ENCODE measurements at regions not wholly inside any gene's neighbourhood (a gene's known extent, or its start where the extent isn't known, plus 50 kb on each side); places are given as distances from the start of the nearest gene placed in this dataset.
"Not testable (repeated sequence)": the region's sequence is repeated elsewhere in the genome, so short reads cannot be mapped to it uniquely, and the experiment has no call there.

DNA sequence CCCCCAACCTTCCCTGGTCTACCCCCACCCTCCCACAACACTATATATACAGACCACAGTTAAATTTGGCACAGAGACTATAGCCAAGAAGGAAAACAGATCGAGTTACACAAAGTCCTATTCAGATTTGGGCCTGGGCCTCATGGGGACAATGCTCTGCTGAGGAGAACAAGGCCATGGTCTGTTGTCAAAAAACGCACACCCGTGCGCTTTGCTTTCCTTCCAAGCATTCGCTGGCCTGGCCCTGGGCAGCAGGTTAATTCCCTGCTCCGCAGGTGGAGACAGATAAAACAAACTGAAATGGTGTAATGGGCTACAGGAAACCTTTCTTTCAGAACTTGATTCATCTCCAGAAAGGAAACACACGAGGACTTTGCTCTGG lies 256.2 kb downstream of the BCL2L11 start:
- H4K20me1 ChIP-seq (ENCODE audit: control insufficient read depth, insufficient read depth, insufficient read length); H3K23ac ChIP-seq (ENCODE audit: insufficient read length, low read depth, low read length); H3K27me3 Mint-ChIP-seq (ENCODE audit: low read depth); H3K4me2 ChIP-seq (ENCODE audit: insufficient read depth, insufficient read length, low read length); H3K36me3 Mint-ChIP-seq (ENCODE audit: insufficient read depth in 1 of 3, low read depth in 3 of 3); H2BK5ac ChIP-seq (ENCODE audit: insufficient read length, low read length); H2BK12ac ChIP-seq (ENCODE audit: insufficient read length, low read depth, low read length); H3K56ac ChIP-seq (ENCODE audit: insufficient read length, low read depth, low read length); H2AFZ ChIP-seq (ENCODE audit: low read length); H3K4ac ChIP-seq (ENCODE audit: low read depth, low read length); H3K4me1 Mint-ChIP-seq; H4K8ac ChIP-seq (replicated peaks; ENCODE audit: insufficient read length, low read depth, low read length); H3K27ac ChIP-seq (ENCODE audit: insufficient read length, low read depth, low read length); H3K18ac ChIP-seq (ENCODE audit: insufficient read length, low read depth, low read length); H3K23me2 ChIP-seq (ENCODE audit: insufficient read length, low read depth, low read length, poor library complexity, severe bottlenecking); H4K91ac ChIP-seq (ENCODE audit: insufficient read length, low read depth, low read length); H4K5ac ChIP-seq (ENCODE audit: insufficient read length, low read depth, low read length); H2BK120ac ChIP-seq (ENCODE audit: low read depth, low read length, poor library complexity, severe bottlenecking); H3K79me1 ChIP-seq (ENCODE audit: insufficient read depth, low read depth, low read length, poor library complexity, severe bottlenecking); H3K79me2 ChIP-seq (ENCODE audit: insufficient read depth, low read length); H3K4me1 ChIP-seq (ENCODE audit: insufficient read depth, low read length); H3K9ac ChIP-seq (ENCODE audit: extremely low read depth, insufficient read length, low read length); H3K27ac Mint-ChIP-seq; H3K9me3 Mint-ChIP-seq; H2BK20ac ChIP-seq (ENCODE audit: low read depth, low read length, poor library complexity, severe bottlenecking); H3K27me3 ChIP-seq (ENCODE audit: insufficient read depth, low read length); H3T11ph ChIP-seq (ENCODE audit: low read length); H2BK15ac ChIP-seq (ENCODE audit: low read depth, low read length); H3K14ac ChIP-seq (ENCODE audit: insufficient read depth, low read length); H3K9me3 ChIP-seq (ENCODE audit: control insufficient read depth, low read depth, low read length); H3K4me3 Mint-ChIP-seq; DNase-seq; H2AK5ac ChIP-seq (ENCODE audit: insufficient read length, low read length): not testable (repeated sequence)
- no CpG with 5 or more reads among the region's 7 CpGs for WGBS (ENCODE audit: extremely low coverage, insufficient read length, low lambda C conversion rate)

DNA sequence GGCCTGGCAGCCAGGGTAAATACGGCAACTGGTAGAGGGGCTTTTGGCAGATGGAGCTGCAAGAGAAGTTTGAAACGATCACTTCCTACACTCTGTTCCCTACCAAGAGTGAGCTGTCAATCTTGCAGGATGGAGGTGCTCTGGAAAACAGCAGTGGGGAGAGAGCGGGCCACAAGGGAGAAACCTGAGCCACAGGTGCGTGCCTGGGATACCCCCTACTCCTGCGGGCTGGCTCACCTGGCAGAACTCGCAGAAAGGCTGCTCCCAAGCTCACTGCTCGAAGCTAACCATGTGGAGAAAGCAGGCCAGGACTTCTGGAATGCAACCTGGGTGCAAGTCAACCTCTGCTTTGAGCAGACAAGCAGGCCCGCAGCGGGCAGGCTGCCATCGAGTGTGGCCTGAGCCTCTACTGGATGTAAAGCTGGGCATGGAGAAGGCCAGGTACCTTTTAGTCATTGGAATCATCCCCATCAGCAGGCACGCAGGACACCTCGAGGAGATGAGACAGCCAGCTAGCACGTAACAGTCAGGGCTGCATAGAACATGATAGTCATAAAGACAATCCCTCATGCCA lies 256.8 kb downstream of the BCL2L11 start:
- H4K20me1 ChIP-seq (ENCODE audit: control insufficient read depth, insufficient read depth, insufficient read length); H3K9ac ChIP-seq (ENCODE audit: extremely low read depth, insufficient read length, low read length); H3K79me2 ChIP-seq (ENCODE audit: insufficient read depth, low read length); H4K91ac ChIP-seq (ENCODE audit: insufficient read length, low read depth, low read length); H3K4me1 Mint-ChIP-seq; H3K27ac Mint-ChIP-seq; H4K5ac ChIP-seq (ENCODE audit: insufficient read length, low read depth, low read length); H3K4me3 Mint-ChIP-seq; H3K4ac ChIP-seq (ENCODE audit: low read depth, low read length); H3K36me3 Mint-ChIP-seq (ENCODE audit: insufficient read depth in 1 of 3, low read depth in 3 of 3); H2BK20ac ChIP-seq (ENCODE audit: low read depth, low read length, poor library complexity, severe bottlenecking); H2AK5ac ChIP-seq (ENCODE audit: insufficient read length, low read length); H2BK5ac ChIP-seq (ENCODE audit: insufficient read length, low read length); DNase-seq; H3K27me3 ChIP-seq (ENCODE audit: insufficient read depth, low read length); H2AFZ ChIP-seq (ENCODE audit: low read length); H3K79me1 ChIP-seq (ENCODE audit: insufficient read depth, low read depth, low read length, poor library complexity, severe bottlenecking); H2BK15ac ChIP-seq (ENCODE audit: low read depth, low read length); H2BK12ac ChIP-seq (ENCODE audit: insufficient read length, low read depth, low read length); H3T11ph ChIP-seq (ENCODE audit: low read length); H2BK120ac ChIP-seq (ENCODE audit: low read depth, low read length, poor library complexity, severe bottlenecking); H3K23ac ChIP-seq (ENCODE audit: insufficient read length, low read depth, low read length); H3K27me3 Mint-ChIP-seq (ENCODE audit: low read depth); H3K4me2 ChIP-seq (ENCODE audit: insufficient read depth, insufficient read length, low read length); H3K4me1 ChIP-seq (ENCODE audit: insufficient read depth, low read length); H3K23me2 ChIP-seq (ENCODE audit: insufficient read length, low read depth, low read length, poor library complexity, severe bottlenecking); H3K9me3 Mint-ChIP-seq; H3K56ac ChIP-seq (ENCODE audit: insufficient read length, low read depth, low read length); H3K18ac ChIP-seq (ENCODE audit: insufficient read length, low read depth, low read length); H3K9me3 ChIP-seq (ENCODE audit: control insufficient read depth, low read depth, low read length); H3K27ac ChIP-seq (ENCODE audit: insufficient read length, low read depth, low read length); H3K14ac ChIP-seq (ENCODE audit: insufficient read depth, low read length); H4K8ac ChIP-seq (replicated peaks; ENCODE audit: insufficient read length, low read depth, low read length): not testable (repeated sequence)
- WGBS (ENCODE audit: extremely low coverage, insufficient read length, low lambda C conversion rate): no CpG with 5 or more reads among the region's 13 CpGs

Data from H9 (cell line).